HG03175 (cell line): ENCODE measurements at regions not wholly inside any gene's neighbourhood (a gene's known extent, or its start where the extent isn't known, plus 50 kb on each side); places are given as distances from the start of the nearest gene placed in this dataset.

Source experiments
- ATAC-seq: cut with Tn5 transposase; IDR thresholded peaks from one replicate; pipeline ENCODE4 v1.9.1; 2021; ENCODE audit warnings: mild to moderate bottlenecking, moderate library complexity; ENCODE audit not compliant: unreplicated experiment

- no peak for ATAC-seq
Observed at GRCh38 chr18:64271975-64272659, 123.2 kb upstream of the LINC00305 start.

GRCh38 chr18:64271246-64271645 is 122.4 kb upstream of the LINC00305 start:
- no peak for ATAC-seq

- no peak for ATAC-seq
Observed at GRCh38 chr18:64270608-64271007, 121.7 kb upstream of the LINC00305 start.

- ATAC-seq, result no peak
Observed at GRCh38 chr18:64270121-64270520, 121.2 kb upstream of the LINC00305 start.

- no peak for ATAC-seq
Observed at GRCh38 chr18:64264171-64264570, 115.3 kb upstream of the LINC00305 start.

GRCh38 chr18:64260810-64261209 is 111.9 kb upstream of the LINC00305 start:
- ATAC-seq, result no peak

GRCh38 chr18:64259871-64260270 is 111.0 kb upstream of the LINC00305 start:
- no peak for ATAC-seq

- ATAC-seq, result no peak
Observed at GRCh38 chr18:64258111-64258650, 109.3 kb upstream of the LINC00305 start.

GRCh38 chr18:64254399-64255093 is 105.7 kb upstream of the LINC00305 start:
- ATAC-seq, result no peak

- ATAC-seq, result no peak
Observed at GRCh38 chr18:64253873-64254272, 105.0 kb upstream of the LINC00305 start.

- no peak for ATAC-seq
Observed at GRCh38 chr18:64253222-64253621, 104.3 kb upstream of the LINC00305 start.

- ATAC-seq, result no peak
Observed at GRCh38 chr18:64248836-64249235, 99.9 kb upstream of the LINC00305 start.

GRCh38 chr18:64245126-64245861 is 96.4 kb upstream of the LINC00305 start:
- ATAC-seq, result no peak

- no peak for ATAC-seq
Observed at GRCh38 chr18:64244571-64244970, 95.7 kb upstream of the LINC00305 start.

GRCh38 chr18:64240316-64240715 is 91.4 kb upstream of the LINC00305 start:
- ATAC-seq, result no peak

GRCh38 chr18:64238076-64238475 is 89.2 kb upstream of the LINC00305 start:
- ATAC-seq, result no peak

GRCh38 chr18:64234321-64234720 is 85.4 kb upstream of the LINC00305 start:
- ATAC-seq, result no peak

GRCh38 chr18:64233851-64234250 is 85.0 kb upstream of the LINC00305 start:
- no peak for ATAC-seq

GRCh38 chr18:64220941-64221340 is 72.1 kb upstream of the LINC00305 start:
- ATAC-seq, result no peak

GRCh38 chr18:64219517-64219916 is 70.6 kb upstream of the LINC00305 start:
- no peak for ATAC-seq

GRCh38 chr18:64210401-64210949 is 61.6 kb upstream of the LINC00305 start:
- ATAC-seq, result no peak
